GM10266 (cell line): ENCODE measurements at regions not wholly inside any gene's neighbourhood (a gene's known extent, or its start where the extent isn't known, plus 50 kb on each side); places are given as distances from the start of the nearest gene placed in this dataset.

ENCODE experiments used
- DNase-seq: peaks from one replicate; pipeline ENCODE4 v3.0.0; 2012; ENCODE audit errors: extremely low spot score
- TF ChIP-seq, protein P1 (sequence below): IDR thresholded peaks from 2 replicates; pipeline ENCODE4 v1.5.1; 2012; ENCODE audit warnings: mild to moderate bottlenecking, low read depth; ENCODE audit not compliant: control insufficient read depth, insufficient read depth; ENCODE audit errors: missing control alignments

DNA sequence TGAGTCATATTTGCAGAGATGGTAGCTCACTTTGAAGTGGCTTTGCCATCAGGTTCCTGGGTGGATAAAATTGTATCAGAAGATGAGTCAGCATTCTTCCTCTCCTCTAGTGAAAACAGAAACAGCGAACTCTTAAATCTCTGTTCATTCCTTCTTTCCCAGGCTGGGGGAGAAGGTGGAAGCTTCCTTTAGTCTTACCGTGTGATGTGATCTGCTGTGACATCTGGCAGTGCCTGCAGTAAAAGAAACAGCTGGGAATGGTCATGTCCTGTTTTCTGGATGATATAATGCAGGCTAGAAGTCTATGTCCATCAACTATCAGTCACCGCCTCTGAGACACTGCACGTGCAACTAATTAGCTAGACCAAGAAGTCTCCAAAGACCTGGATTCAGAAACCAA, 171.6 kb downstream of the VAPA start:
- DNase-seq: no peak

DNA sequence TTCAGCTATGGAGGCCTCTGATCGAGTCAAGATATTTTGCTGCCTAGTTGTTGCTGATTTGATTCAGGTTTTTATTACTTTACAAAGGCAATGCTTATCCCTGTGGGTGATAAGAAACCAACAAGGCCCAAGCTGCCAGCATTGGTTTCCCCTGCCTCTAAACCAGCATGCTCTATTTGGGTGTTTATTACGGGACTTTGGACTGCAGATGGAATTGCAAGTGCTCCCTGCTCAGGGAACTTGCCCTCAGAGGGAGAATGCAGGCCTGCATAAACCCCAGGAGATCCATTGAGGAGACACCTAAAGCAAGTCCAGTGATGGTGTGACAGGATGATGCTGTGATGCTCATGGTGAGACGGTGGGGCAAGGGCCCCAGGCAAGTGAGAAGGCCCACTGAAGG, 172.1 kb downstream of the VAPA start:
- TF ChIP-seq, protein P1, sequence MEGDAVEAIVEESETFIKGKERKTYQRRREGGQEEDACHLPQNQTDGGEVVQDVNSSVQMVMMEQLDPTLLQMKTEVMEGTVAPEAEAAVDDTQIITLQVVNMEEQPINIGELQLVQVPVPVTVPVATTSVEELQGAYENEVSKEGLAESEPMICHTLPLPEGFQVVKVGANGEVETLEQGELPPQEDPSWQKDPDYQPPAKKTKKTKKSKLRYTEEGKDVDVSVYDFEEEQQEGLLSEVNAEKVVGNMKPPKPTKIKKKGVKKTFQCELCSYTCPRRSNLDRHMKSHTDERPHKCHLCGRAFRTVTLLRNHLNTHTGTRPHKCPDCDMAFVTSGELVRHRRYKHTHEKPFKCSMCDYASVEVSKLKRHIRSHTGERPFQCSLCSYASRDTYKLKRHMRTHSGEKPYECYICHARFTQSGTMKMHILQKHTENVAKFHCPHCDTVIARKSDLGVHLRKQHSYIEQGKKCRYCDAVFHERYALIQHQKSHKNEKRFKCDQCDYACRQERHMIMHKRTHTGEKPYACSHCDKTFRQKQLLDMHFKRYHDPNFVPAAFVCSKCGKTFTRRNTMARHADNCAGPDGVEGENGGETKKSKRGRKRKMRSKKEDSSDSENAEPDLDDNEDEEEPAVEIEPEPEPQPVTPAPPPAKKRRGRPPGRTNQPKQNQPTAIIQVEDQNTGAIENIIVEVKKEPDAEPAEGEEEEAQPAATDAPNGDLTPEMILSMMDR: no peak

More for the DNA sequence above, 171.6 kb downstream of the VAPA start:
- TF ChIP-seq, protein P1: no peak

DNA sequence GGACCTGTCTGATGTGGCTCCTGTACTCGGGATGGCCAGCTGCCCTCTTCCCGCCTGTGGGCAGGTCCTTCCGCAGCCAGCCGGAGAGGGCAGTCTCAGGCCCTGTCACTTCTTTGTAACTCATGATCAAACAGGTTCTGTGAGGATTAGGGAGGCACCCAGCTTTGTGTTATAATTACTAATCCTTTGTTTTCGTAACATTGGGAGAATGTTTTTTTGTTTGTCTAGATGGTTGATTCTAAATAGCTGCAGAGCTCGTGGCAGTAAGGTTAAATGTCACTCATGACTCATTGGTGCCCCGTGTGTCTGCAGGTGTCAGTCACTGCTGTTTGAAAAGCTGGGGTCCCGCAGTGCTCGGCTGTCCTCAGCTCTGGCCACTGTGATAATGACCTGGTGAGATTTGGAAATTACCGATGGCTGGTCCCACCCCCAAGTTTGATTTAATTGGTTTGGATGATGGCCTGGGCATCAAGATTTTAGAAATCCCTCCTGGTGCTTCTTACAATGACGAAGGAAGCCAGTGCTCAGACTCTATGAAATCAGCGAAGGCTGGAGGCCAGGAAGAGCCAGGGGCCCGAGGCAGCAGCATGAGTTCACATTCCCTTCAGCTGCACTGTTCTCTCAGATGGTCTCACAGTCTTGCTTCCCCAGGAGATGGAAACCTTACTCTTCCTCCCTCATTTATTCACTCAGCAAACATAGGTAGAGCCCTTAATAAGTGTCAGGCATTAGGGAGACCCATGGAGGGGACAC, 172.8 kb downstream of the VAPA start:
- DNase-seq: no peak
- TF ChIP-seq, protein P1: no peak

More for the DNA sequence above, 172.1 kb downstream of the VAPA start:
- DNase-seq: no peak

DNA sequence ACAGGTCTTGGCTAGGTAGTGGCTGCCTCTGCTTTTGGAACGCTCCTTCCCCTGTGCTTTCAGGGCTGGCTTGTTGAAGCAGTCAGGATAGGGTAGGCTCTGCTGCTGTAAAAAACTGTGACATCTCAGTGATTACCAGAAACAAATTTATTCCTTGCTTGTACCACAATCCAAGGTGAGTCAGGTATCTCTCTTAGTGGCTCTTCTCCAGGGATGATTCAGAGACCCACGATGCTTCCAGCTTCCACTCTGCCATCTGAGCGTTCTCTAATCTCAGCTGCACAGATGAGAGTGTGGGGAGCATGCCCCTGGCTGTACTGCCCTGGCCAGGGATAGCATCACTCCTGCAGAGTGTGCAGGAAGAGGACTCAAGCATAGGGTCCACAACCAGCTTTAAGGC, 174.9 kb downstream of the VAPA start:
- TF ChIP-seq, protein P1: no peak
- no peak for DNase-seq

- DNase-seq: no peak
- TF ChIP-seq, protein P1: no peak
These were observed 176.1 kb downstream of the VAPA start for GRCh38 chr18:10089881-10090280.

- no peak for DNase-seq
- TF ChIP-seq, protein P1: no peak
These were observed 176.9 kb downstream of the VAPA start for GRCh38 chr18:10090668-10091067.

DNA sequence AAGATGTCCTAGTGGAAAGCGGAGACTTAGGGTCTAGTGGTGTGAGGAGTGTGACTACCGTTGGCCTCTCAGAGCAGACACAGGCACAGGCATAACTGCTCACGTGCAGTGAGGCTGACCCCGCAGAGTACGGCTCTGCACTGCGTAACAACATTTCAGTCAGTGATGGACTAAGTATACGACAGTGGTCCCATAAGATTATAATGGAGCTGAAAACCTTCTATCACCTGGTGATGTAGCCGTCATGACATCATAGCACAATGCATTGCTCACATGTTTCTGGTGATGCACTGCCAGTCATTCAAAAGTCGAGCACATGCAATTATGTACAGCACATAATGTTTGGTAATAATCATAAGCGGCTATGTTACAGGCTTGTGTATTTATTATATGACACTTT, 179.6 kb downstream of the VAPA start:
- no peak for DNase-seq
- TF ChIP-seq, protein P1: no peak
